Vagina (tissue), 2 donors: ENCODE measurements at regions not wholly inside any gene's neighbourhood (a gene's known extent, or its start where the extent isn't known, plus 50 kb on each side); places are given as distances from the start of the nearest gene placed in this dataset.

ENCODE experiments used
- POLR2AphosphoS5 ChIP-seq, 2 donors: sonication (generic); formaldehyde crosslinking; IDR thresholded peaks; one replicate each; pipeline ENCODE4 v1.9.0; 2017; ENCODE audit warnings: antibody characterized with exemption in 2 of 2, mild to moderate bottlenecking in 2 of 2, low read depth in 1 of 2; ENCODE audit not compliant: insufficient read depth in 1 of 2
- TF ChIP-seq, protein P1 (sequence below), 3 experiments: fragments of 450-650 bp in 2 of 3; fragments of 200-600 bp in 1 of 3; sonication (generic) in 1 of 3; IDR thresholded peaks; one replicate each; pipeline ENCODE4 v1.5.1; 2017 to 2019; ENCODE audit warnings: antibody characterized with exemption in 3 of 3, mild to moderate bottlenecking in 2 of 3, moderate library complexity in 2 of 3

DNA sequence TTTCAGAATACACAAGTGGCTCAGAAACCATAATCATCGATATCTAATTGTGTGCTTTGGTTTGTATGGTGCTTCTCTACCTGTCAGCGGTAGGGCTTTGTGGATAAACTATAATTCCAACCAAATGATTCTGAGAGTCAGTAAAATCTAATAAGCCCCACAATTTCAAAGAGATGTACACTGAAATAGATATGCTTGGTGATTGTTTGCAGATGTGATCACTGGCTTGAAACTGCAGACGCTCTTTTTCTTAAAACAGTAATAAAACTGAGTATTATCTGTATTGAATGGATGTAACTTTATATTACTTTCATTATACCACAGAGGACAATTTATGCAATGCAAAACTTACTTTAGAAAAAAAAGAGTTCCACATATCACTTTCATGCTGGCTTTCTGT is 198.8 kb upstream of the ANXA10 start:
- TF ChIP-seq, protein P1, sequence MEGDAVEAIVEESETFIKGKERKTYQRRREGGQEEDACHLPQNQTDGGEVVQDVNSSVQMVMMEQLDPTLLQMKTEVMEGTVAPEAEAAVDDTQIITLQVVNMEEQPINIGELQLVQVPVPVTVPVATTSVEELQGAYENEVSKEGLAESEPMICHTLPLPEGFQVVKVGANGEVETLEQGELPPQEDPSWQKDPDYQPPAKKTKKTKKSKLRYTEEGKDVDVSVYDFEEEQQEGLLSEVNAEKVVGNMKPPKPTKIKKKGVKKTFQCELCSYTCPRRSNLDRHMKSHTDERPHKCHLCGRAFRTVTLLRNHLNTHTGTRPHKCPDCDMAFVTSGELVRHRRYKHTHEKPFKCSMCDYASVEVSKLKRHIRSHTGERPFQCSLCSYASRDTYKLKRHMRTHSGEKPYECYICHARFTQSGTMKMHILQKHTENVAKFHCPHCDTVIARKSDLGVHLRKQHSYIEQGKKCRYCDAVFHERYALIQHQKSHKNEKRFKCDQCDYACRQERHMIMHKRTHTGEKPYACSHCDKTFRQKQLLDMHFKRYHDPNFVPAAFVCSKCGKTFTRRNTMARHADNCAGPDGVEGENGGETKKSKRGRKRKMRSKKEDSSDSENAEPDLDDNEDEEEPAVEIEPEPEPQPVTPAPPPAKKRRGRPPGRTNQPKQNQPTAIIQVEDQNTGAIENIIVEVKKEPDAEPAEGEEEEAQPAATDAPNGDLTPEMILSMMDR (IDR thresholded peaks at IDR 0.05), result no peak
- TF ChIP-seq POLR2AphosphoS5 (IDR thresholded peaks at IDR 0.05; ENCODE audit: insufficient read depth in 1 of 2, low read depth in 1 of 2), result no peak
